Calu3 (cell line): ENCODE measurements at regions not wholly inside any gene's neighbourhood (a gene's known extent, or its start where the extent isn't known, plus 50 kb on each side); places are given as distances from the start of the nearest gene placed in this dataset.

Source experiments
- BruUV-seq: library from RNA; stranded (reverse); fragments of 400-500 nt; replicated peaks from 2 replicates; lab custom pipeline; 2021; lab: Mats Ljungman, UMichigan
- CTCF ChIA-PET: fragments of 300-600 bp; sonication (Branson Sonifier 250); formaldehyde crosslinking; loops from one replicate; lab custom pipeline; 2022; ENCODE audit warnings: antibody characterized with exemption; lab: Charles Lee
- DNase-seq: peaks from one replicate; pipeline ENCODE4 v3.0.0; 2022
- H3K27ac Mint-ChIP-seq: one replicate; pipeline ENCODE4 v1.8.0; 2022; ENCODE audit warnings: mixed read lengths; ENCODE audit not compliant: unreplicated experiment
- H3K27me3 Mint-ChIP-seq: one replicate; pipeline ENCODE4 v1.8.0; 2022; ENCODE audit warnings: mixed read lengths; ENCODE audit not compliant: unreplicated experiment
- H3K36me3 Mint-ChIP-seq: one replicate; pipeline ENCODE4 v1.8.0; 2022; ENCODE audit warnings: mild to moderate bottlenecking, moderate library complexity, mixed read lengths; ENCODE audit not compliant: insufficient read depth, unreplicated experiment
- H3K4me1 Mint-ChIP-seq: one replicate; pipeline ENCODE4 v1.8.0; 2022; ENCODE audit warnings: mild to moderate bottlenecking, low read depth, mixed read lengths; ENCODE audit not compliant: unreplicated experiment
- H3K4me3 Mint-ChIP-seq: one replicate; pipeline ENCODE4 v1.8.0; 2022; ENCODE audit warnings: mild to moderate bottlenecking, low read depth, moderate library complexity, mixed read lengths; ENCODE audit not compliant: unreplicated experiment
- H3K9me3 Mint-ChIP-seq: one replicate; pipeline ENCODE4 v1.8.0; 2022; ENCODE audit warnings: low read depth, mixed read lengths; ENCODE audit not compliant: unreplicated experiment
- CTCF ChIP-seq: fragments of 200-600 bp; IDR thresholded peaks from one replicate; pipeline ENCODE4 v1.8.0; 2022; ENCODE audit warnings: antibody characterized with exemption; ENCODE audit not compliant: unreplicated experiment
- intact Hi-C: fragments of 100-400 bp; cut with micrococcal nuclease; formaldehyde crosslinking; loops from one replicate; pipeline ENCODE4 v1.10.0; 2022; ENCODE audit not compliant: unreplicated experiment

GRCh38 chr11:92546603-92547002, 322.0 kb downstream of the FAT3 start:
- BruUV-seq, result no TSS peak
- no peaks in the 10 kb centered on the region for H3K27me3 Mint-ChIP-seq
- no peaks in the 10 kb centered on the region for H3K36me3 Mint-ChIP-seq
- no peaks in the 10 kb centered on the region for H3K9me3 Mint-ChIP-seq
- CTCF ChIA-PET, result no interaction called here
- intact Hi-C loops, result no loop called here
- no peak for TF ChIP-seq CTCF
- H3K27ac Mint-ChIP-seq, result no peak overlapping the region
- no peak for DNase-seq
- H3K4me1 Mint-ChIP-seq, result no peaks in the 10 kb centered on the region
- no peak overlapping the region for H3K4me3 Mint-ChIP-seq

GRCh38 chr11:92550411-92550810, 325.8 kb downstream of the FAT3 start:
- H3K4me1 Mint-ChIP-seq, result no peaks in the 10 kb centered on the region
- H3K9me3 Mint-ChIP-seq, result no peaks in the 10 kb centered on the region
- H3K27ac Mint-ChIP-seq, result no peak overlapping the region
- no peaks in the 10 kb centered on the region for H3K27me3 Mint-ChIP-seq
- H3K4me3 Mint-ChIP-seq, result no peak overlapping the region
- no TSS peak for BruUV-seq
- intact Hi-C loops, result loop anchor here (5.0 kb wide), 1 partner anchor 338 kb away; no protein-coding TSS in a partner anchor
- TF ChIP-seq CTCF, result no peak
- no peaks in the 10 kb centered on the region for H3K36me3 Mint-ChIP-seq
- CTCF ChIA-PET, result interaction anchor here (0.6 kb wide), 1 partner anchor 79 kb away, joined by 4 read pairs; no protein-coding TSS in a partner anchor
- no peak for DNase-seq

GRCh38 chr11:92550871-92551270, 326.3 kb downstream of the FAT3 start:
- no peaks in the 10 kb centered on the region for H3K36me3 Mint-ChIP-seq
- DNase-seq, result no peak
- no peaks in the 10 kb centered on the region for H3K27me3 Mint-ChIP-seq
- intact Hi-C loops, result loop anchor here (5.0 kb wide), 1 partner anchor 339 kb away; no protein-coding TSS in a partner anchor
- H3K4me1 Mint-ChIP-seq, result no peaks in the 10 kb centered on the region
- BruUV-seq, result no TSS peak
- no peak overlapping the region for H3K4me3 Mint-ChIP-seq
- no peak for TF ChIP-seq CTCF
- no peak overlapping the region for H3K27ac Mint-ChIP-seq
- no peaks in the 10 kb centered on the region for H3K9me3 Mint-ChIP-seq
- CTCF ChIA-PET, result no interaction called here

- H3K36me3 Mint-ChIP-seq, result no peaks in the 10 kb centered on the region
- H3K4me3 Mint-ChIP-seq, result no peak overlapping the region
- no peaks in the 10 kb centered on the region for H3K9me3 Mint-ChIP-seq
Measured at GRCh38 chr11:92552942-92553341, 328.3 kb downstream of the FAT3 start.

More at GRCh38 chr11:92552942-92553341, 328.3 kb downstream of the FAT3 start:
- no peak overlapping the region for H3K27ac Mint-ChIP-seq
- CTCF ChIA-PET, result interaction anchor here (0.6 to 0.7 kb wide), 3 partner anchors 207 to 341 kb away, joined by 3 to 4 read pairs (median 3); no protein-coding TSS in a partner anchor
- H3K27me3 Mint-ChIP-seq, result no peaks in the 10 kb centered on the region
- no TSS peak for BruUV-seq
- no peak for TF ChIP-seq CTCF
- H3K4me1 Mint-ChIP-seq, result no peaks in the 10 kb centered on the region
- no peak for DNase-seq
- intact Hi-C loops, result loop anchor here (2.0 to 5.0 kb wide), 2 partner anchors 196 to 341 kb away; no protein-coding TSS in a partner anchor
